ENCODE measurements at regions not wholly inside any gene's neighbourhood (a gene's known extent, or its start where the extent isn't known, plus 50 kb on each side); places are given as distances from the start of the nearest gene placed in this dataset.

GRCh38 chr16:85481206-85481605, 131.9 kb upstream of the GSE1 start:
- no peak for DNase-seq

- no peak for DNase-seq
Measured at GRCh38 chr16:85481738-85482137, 131.4 kb upstream of the GSE1 start.

- peak; percentile 85 for DNase-seq
Measured at GRCh38 chr16:85483424-85483823, 129.7 kb upstream of the GSE1 start.

GRCh38 chr16:85484347-85485300, 128.5 kb upstream of the GSE1 start:
- DNase-seq, result peak; percentile 89

GRCh38 chr16:85485379-85485778, 127.7 kb upstream of the GSE1 start:
- peak; percentile 53 for DNase-seq

GRCh38 chr16:85486256-85486915, 126.7 kb upstream of the GSE1 start:
- no peak for DNase-seq

- no peak for DNase-seq
Measured at GRCh38 chr16:85488414-85488813, 124.7 kb upstream of the GSE1 start.

GRCh38 chr16:85490407-85491057, 122.6 kb upstream of the GSE1 start:
- DNase-seq, result no peak

DNA sequence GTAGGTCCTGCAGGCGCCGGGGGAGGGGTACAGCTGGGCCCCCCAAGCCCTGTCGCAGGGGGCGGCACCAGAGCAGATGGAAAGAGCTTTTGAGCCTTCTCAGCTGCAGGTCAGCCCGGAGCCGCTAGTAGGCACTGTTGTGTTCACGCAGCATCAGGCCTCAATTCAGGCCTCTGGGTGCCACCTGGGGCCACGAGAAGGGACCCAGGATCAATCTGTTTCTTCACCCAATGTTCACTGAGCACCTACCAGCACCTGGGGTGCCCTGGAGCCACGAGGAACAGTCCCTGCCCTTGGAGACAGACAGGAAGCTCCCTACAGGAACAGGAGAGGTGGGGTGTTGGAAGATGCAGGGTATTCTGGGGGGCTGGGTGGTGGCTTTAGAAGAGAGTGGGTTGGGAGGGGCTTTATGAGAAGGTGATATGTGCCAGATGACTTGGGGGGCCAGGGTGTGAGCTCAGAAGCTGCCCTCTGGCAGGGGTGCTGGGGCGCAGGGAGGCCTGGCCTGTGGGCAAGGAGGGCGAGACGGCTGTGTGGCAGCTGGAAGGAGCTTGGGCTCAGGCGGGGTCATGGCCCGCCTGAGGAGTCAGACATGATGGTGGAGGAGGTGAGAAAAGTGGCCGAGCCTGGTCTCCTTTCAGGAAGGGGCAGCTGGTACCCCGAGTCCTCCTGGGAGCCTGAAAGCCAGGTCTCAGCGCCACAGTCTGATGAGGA, 121.9 kb upstream of the GSE1 start:
- no peak for DNase-seq

DNA sequence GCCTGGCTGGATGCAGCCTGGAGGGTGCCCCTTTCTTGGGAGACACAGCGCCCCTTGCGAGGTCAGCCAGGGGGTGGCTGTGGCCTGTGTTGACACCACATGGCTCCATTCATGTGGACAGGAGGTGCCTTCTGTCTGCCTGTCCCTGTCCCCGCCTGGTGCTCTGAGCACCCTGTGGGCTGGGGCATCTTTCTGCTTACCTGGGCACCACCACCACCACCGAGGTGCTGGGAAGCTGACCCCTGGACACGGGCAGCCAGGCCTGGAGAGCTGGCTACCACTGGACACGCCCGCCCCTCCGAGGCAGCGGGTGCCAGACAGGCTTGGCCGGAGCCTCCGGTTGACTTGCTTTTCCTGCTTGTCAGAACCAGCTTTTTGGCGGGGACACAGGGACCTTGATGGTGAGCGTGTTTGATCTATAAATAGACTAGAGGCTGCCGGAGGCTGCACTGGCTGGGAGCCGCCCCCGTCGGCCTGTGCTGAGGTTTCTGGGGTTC, 121.3 kb upstream of the GSE1 start:
- DNase-seq, result no peak

- DNase-seq, result no peak
Measured at GRCh38 chr16:85492295-85492864, 120.7 kb upstream of the GSE1 start.

- DNase-seq, result no peak
Measured at GRCh38 chr16:85494315-85494714, 118.8 kb upstream of the GSE1 start.

DNA sequence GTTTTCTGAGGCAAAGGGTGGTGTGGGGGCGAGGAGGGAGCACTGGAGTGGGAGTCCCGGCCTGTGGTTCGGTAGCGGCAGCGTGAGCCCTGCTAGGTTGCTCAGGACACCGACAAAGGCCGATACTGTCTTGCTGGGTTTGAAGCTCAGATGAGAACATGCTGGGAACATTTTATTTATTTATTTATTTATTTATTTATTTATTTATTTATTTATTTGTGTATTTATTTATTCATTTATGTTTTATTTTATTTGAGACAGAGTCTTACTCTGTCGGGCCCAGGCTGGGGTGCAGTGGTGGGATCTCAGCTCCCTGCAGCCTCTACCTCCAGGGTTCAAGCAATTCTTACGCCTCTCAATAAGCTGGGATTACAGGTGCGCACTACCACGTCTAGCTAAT, 117.9 kb upstream of the GSE1 start:
- no peak for DNase-seq

DNA sequence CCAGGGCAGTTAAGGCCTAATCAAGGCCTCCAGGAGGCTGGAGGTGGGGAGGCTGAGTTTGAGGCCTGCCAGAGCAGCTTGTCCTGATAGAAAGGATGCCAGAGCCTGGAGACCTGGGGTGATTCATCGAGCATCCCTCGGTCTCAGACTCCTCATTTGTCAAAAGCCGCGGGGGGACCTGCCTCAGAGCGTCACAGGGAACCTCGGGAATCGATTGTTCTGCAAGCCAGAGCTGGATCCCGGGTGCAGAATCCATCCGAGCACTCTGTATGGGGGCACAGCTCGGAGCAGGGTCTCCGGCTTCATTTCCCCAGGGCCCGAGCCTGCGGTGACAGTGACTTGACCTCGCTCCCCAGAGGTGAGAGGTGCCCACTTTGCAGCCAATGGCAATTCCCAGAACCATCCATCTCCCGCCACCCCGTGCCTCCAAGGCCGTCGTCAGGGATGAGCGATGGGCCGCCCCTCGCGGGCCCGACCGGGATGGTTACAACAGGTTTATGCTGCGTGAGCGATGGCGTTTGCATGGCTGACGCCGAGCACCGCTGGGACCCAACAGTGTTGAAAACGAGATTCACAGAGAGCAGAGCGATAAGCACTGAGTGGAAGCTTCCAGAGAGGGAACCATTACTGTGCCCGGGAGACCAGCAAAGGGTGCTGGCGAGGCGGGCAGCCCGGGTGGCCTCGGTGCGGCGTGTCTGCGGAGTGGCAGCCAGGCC, 117.1 kb upstream of the GSE1 start:
- DNase-seq, result no peak

DNA sequence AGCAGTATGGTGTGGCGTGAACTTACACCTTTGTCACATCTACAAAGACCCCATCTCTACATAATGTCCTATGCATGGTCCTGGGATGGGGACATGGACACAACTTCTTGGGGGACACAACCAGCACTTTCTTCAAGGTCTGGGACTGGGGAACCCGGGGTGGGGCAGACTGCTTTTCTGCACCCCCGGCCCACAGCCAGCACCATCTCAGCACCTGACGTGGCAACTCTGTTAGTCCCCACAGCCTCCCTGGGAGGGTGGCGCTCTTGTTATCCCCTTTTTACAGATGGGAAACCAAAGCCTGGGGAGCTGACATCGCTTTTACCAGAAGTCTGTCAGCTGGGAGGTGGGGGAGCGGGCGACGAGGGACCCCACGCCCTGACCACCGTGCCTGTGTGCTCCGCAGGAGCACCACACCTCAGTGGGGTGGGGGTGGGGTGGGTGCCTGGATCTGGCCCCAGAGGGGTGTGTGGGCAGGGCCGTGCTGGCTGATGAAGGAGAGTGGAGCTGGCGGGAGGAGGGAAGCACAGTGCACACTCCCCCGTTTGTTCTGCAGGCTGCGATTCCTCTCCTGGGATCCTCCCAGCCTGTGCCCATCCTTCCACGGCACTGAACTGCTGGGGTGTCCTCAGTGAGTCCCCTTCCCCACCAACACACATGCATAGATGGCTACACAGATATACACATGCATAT, 115.4 kb upstream of the GSE1 start:
- DNase-seq, result no peak

DNA sequence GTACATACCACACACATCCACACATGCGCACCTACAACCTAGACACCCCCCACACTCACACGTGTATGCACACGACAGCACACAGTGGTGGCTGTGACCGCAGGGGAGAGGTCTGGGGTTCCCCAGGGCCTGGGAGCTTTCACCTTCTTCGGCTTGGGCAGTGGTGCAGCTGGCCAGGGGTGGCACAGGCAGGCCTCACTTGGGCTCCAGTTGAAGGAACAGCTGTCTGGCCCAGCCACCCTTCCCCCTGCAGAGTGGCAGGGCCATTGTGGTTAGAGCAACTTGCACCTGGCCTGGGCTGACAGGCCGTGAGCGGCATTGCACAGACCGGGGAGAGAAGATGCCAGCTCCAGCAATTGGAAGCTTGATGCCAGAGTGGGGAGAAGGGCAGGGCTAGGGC, 114.5 kb upstream of the GSE1 start:
- DNase-seq, result no peak

DNA sequence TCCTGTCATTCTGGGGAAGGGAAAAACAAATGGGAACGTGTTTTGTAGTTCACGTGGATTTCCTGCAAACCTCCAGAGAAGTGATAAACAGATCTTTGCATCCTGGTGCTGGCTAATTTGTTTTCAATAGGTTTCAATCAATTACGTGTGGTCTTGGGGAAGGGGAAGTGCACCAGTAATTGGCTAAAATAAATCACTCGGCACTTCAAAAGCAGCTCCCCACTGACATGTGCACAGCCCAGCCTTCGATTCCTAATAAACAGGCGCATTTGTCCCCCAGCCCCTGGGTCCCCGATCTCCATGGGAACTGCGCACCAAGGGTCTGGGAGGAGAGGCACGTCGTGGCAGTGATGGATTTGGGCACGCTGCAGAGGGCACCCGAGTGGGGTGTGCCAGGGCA, 112.9 kb upstream of the GSE1 start:
- no peak for DNase-seq

- DNase-seq, result no peak
Measured at GRCh38 chr16:85501900-85502299, 111.2 kb upstream of the GSE1 start.

GRCh38 chr16:85502357-85502756, 110.8 kb upstream of the GSE1 start:
- DNase-seq, result no peak

DNA sequence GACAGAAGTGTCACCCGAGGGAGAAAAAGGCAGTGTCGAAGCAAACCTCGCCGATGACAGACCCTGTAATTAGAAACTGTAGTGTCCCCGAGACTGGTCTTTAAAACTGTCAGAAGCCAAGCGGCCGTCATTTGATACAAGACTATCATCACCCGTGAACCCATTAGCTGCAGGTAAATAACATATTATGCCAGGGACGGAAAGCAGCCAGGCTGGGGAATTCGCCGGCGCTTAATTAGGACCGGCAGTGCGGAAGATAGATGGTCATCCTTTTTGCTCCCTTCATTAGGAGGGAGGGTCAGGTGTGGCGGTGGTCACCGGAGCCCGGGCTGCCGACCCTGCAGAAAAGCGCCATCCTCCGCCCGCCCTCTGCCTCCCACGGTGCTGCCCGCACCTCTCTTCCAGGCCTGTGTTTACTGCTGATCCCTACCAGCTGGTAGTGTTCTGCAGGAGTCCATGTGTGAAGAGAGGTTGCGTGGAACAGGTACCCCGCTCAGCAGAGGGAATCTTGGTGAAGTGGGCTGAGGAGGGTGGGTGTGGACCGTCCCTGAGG, 109.4 kb upstream of the GSE1 start:
- DNase-seq, result no peak

- DNase-seq, result no peak
Measured at GRCh38 chr16:85504242-85504641, 108.9 kb upstream of the GSE1 start.

Data from NCI-H510A treated with DMSO at 0.1 percent for 48 hours (cell line).